GM10248 (cell line): ENCODE measurements at regions not wholly inside any gene's neighbourhood (a gene's known extent, or its start where the extent isn't known, plus 50 kb on each side); places are given as distances from the start of the nearest gene placed in this dataset.

Source experiments
- CTCF ChIA-PET: fragments of 300-600 bp; sonication (Branson Sonifier 250); formaldehyde crosslinking; extraction: SDS; loops from one replicate; lab custom pipeline; 2021; ENCODE audit warnings: antibody characterized with exemption; lab: Yijun Ruan, JAX
- POLR2A ChIA-PET: fragments of 350-650 bp; sonication (Branson Sonifier 250); formaldehyde crosslinking; extraction: SDS; loops from one replicate; lab custom pipeline; 2020; ENCODE audit warnings: antibody characterized with exemption; lab: Yijun Ruan, JAX
- DNase-seq: peaks from one replicate; pipeline ENCODE4 v3.0.0; 2012; ENCODE audit errors: extremely low spot score
- TF ChIP-seq, protein P1 (sequence below): IDR thresholded peaks from 2 replicates; pipeline ENCODE4 v1.5.1; 2012; ENCODE audit warnings: mild to moderate bottlenecking, low read depth; ENCODE audit errors: extremely low read depth, missing control alignments, control extremely low read depth

DNA sequence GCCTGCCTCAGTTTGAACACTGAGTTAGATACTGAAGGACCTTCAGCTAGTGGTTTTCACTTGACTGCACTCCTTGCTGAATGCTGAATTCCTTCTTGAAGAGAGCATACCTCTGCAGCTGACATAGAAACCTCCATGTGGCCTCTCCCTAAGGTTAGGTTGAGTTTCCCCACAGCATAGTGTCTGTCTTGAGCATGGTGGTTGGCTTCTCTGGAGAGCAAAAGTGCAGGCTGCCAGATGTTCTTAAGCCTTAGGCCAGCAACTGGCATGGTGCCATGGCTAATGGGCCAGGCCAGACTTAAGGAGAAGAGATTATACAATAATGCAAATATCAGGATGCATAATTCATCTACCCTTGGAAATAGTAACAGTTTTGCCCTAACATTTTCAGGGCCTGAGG is 545.6 kb upstream of the ZNF385D start:
- CTCF ChIA-PET: no interaction called here
- POLR2A ChIA-PET: no interaction called here
- no peak for DNase-seq
- TF ChIP-seq, protein P1, sequence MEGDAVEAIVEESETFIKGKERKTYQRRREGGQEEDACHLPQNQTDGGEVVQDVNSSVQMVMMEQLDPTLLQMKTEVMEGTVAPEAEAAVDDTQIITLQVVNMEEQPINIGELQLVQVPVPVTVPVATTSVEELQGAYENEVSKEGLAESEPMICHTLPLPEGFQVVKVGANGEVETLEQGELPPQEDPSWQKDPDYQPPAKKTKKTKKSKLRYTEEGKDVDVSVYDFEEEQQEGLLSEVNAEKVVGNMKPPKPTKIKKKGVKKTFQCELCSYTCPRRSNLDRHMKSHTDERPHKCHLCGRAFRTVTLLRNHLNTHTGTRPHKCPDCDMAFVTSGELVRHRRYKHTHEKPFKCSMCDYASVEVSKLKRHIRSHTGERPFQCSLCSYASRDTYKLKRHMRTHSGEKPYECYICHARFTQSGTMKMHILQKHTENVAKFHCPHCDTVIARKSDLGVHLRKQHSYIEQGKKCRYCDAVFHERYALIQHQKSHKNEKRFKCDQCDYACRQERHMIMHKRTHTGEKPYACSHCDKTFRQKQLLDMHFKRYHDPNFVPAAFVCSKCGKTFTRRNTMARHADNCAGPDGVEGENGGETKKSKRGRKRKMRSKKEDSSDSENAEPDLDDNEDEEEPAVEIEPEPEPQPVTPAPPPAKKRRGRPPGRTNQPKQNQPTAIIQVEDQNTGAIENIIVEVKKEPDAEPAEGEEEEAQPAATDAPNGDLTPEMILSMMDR: no peak

DNA sequence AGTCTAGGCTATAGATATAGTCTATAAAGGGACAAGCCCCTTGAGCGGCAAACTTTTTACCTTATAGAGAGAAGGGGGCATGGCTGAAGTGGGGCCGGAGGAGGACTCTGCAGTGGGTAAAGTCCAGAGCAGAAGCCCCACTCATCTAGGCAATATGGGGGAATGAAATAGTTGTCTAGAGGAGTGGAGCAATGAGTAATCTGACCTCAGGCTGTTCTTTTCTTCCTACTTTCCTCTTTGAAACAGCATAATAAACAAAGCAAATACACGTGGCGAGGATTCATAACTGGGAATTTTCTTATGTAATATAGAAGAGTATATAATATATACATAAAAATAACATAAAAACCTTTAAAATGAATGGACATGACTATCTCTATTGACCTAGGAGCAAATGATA is 546.4 kb upstream of the ZNF385D start:
- ChIA-PET POLR2A (no interaction called here), CTCF (no interaction called here)
- no peak for DNase-seq
- TF ChIP-seq, protein P1: no peak

DNA sequence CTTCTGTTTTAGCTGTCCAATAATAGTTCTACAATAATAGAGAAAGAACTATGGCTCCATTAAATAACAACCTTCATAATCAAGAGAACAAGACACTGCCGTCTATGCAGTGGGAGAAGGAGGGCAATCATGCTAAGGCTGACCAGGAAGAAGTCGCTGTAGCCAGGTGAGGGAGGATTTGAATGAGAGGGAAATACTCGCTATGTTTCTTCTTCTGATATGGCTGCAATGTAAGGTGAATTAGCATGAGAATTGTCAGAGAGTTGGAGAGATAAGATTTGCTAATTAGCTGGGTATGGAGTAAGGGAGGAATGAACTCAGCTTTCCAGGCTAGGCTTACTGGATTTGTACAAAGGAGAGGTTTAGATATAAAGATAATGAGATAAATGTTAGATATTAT is 555.4 kb upstream of the ZNF385D start:
- ChIA-PET CTCF (interaction anchor here (1.4 kb wide), 1 partner anchor 12 kb away, joined by 4 read pairs; no protein-coding TSS in a partner anchor), POLR2A (no interaction called here)
- DNase-seq: no peak
- TF ChIP-seq, protein P1: no peak

DNA sequence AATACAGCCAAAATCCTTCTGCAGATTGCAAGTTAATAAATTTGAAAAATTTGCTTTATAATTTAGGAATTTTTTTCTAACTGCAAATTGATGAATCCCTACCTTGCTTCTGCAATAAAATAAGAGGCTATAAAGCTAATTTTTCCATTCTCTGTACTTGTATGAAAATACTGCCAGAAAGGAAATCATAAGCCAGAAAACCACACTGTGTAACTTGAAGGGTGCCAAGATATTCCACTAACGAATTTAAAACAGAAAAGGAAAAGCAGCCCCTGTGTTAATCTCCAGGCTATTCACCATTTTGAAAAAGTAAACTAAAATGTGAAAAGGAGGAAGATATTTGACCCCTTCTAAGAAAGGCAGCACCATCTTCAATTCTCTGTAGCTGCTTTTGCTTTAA is 557.9 kb upstream of the ZNF385D start:
- CTCF ChIA-PET: no interaction called here
- POLR2A ChIA-PET: no interaction called here
- no peak for DNase-seq
- TF ChIP-seq, protein P1: no peak

DNA sequence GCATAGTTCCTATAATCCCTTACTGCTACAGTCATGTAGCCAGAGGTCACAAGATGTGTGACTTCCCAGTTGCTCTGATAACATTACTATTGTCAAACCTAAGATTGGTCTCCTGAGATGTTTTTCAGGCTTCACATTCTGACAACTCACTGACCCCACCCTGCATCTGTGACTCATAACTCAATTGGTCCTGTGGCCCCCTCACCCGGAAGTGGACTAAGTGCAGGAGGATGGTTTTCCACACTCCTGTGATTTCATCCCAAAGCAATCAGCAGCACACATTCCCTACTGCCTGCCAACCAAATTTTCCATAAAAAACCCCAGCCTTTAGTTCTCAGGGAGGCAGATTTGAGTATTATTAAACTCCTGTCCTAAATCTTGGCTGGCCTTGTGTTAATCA is 564.9 kb upstream of the ZNF385D start:
- DNase-seq: no peak
- CTCF ChIA-PET: no interaction called here
- POLR2A ChIA-PET: no interaction called here
- TF ChIP-seq, protein P1: no peak

DNA sequence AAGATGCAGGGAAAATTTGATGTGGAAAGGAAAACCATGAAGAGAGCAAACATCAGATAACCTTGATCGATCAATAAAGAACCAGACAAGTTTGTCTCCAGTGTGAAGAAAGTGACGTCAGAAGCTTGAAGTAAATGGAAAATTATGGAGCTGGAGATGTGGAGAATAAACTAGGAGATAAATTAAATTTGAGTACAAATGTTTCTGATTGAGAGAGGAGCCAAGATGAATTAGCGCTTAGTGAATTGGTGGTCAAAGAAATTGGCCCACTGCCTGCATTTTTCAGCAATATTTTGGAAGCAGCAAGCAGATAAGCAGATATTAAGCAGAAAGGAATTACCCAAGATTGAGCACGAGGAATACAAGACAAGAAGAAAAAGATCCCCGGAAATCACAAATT is 567.3 kb upstream of the ZNF385D start:
- TF ChIP-seq, protein P1: no peak
- POLR2A ChIA-PET: no interaction called here

More for the DNA sequence above, 567.3 kb upstream of the ZNF385D start:
- DNase-seq: no peak
- CTCF ChIA-PET: interaction anchor here (1.0 to 1.5 kb wide), 2 partner anchors 11 to 17 kb away, joined by 3 to 4 read pairs; no protein-coding TSS in a partner anchor
